CD14-positive monocyte (primary cell): ENCODE measurements at regions not wholly inside any gene's neighbourhood (a gene's known extent, or its start where the extent isn't known, plus 50 kb on each side); places are given as distances from the start of the nearest gene placed in this dataset.

Experiments used
- DNase-seq, 3 donors: peaks; one replicate each; pipeline ENCODE4 v3.0.0-alpha.2; 2011 to 2022
- H2AFZ ChIP-seq: 2 replicates; pipeline ENCODE4 v1.6.0; 2012; ENCODE audit warnings: mild to moderate bottlenecking, low read depth, low read length, inconsistent platforms; ENCODE audit not compliant: insufficient read depth, poor library complexity, severe bottlenecking
- H3K27ac ChIP-seq, 2 donors: 1 replicate in 1 of 2; 2 replicates in 1 of 2; pipeline ENCODE4 v1.5.1; 2012 to 2013; ENCODE audit warnings: low read length in 2 of 2, control low read depth in 1 of 2, inconsistent platforms in 1 of 2, low read depth in 1 of 2, mild to moderate bottlenecking in 1 of 2
- H3K27me3 ChIP-seq, 2 donors: one replicate each; pipeline versions ENCODE4 v1.6.0 to v1.6.1; 2011 to 2013; ENCODE audit warnings: low read length in 2 of 2; ENCODE audit not compliant: control insufficient read depth in 2 of 2, insufficient read depth in 2 of 2
- H3K36me3 ChIP-seq, 2 donors: replicated peaks in 1 of 2; 1 replicate in 1 of 2; 2 replicates in 1 of 2; pipeline versions ENCODE4 v1.5.1 to v1.6.1; 2012 to 2013; ENCODE audit warnings: low read length in 2 of 2, control low read depth in 1 of 2, inconsistent platforms in 1 of 2, mild to moderate bottlenecking in 1 of 2; ENCODE audit not compliant: insufficient read depth in 2 of 2, control insufficient read depth in 1 of 2
- H3K4me1 ChIP-seq, 2 donors: 1 replicate in 1 of 2; 2 replicates in 1 of 2; pipeline versions ENCODE4 v1.5.1 to v1.6.1; 2012 to 2013; ENCODE audit warnings: low read length in 2 of 2, control low read depth in 1 of 2, inconsistent platforms in 1 of 2, mild to moderate bottlenecking in 1 of 2, moderate library complexity in 1 of 2; ENCODE audit not compliant: insufficient read depth in 2 of 2, control insufficient read depth in 1 of 2
- H3K4me2 ChIP-seq: replicated peaks from 2 replicates; pipeline ENCODE3; 2012; ENCODE audit warnings: low read length, moderate library complexity, mild to moderate bottlenecking; ENCODE audit not compliant: poor library complexity, severe bottlenecking; ENCODE audit errors: extremely low read depth
- H3K4me3 ChIP-seq, 3 experiments: fragments of 200-600 bp in 1 of 3; sonication (generic) in 1 of 3; replicated peaks in 1 of 3; 1 replicate in 2 of 3; 2 replicates in 1 of 3; pipeline ENCODE4 v1.5.1; 2011 to 2013; ENCODE audit warnings: low read length in 3 of 3, mild to moderate bottlenecking in 3 of 3, control low read depth in 2 of 3, low read depth in 2 of 3, inconsistent platforms in 1 of 3, moderate library complexity in 1 of 3
- H3K79me2 ChIP-seq: 2 replicates; pipeline ENCODE4 v1.6.0; 2012; ENCODE audit warnings: mild to moderate bottlenecking, control low read depth, inconsistent platforms, low read length, moderate library complexity; ENCODE audit not compliant: insufficient read depth
- H3K9ac ChIP-seq: 2 replicates; pipeline ENCODE4 v1.6.0; 2017; ENCODE audit warnings: low read length, mild to moderate bottlenecking; ENCODE audit not compliant: insufficient read depth, poor library complexity, severe bottlenecking
- H3K9me3 ChIP-seq, 2 donors: replicated peaks in 1 of 2; 1 replicate in 1 of 2; 2 replicates in 1 of 2; pipeline versions ENCODE4 v1.5.1 to v1.6.1; 2012 to 2013; ENCODE audit warnings: low read length in 2 of 2, control low read depth in 1 of 2; ENCODE audit not compliant: control insufficient read depth in 1 of 2, insufficient read depth in 1 of 2
- H4K20me1 ChIP-seq: 2 replicates; pipeline ENCODE4 v1.6.0; 2012; ENCODE audit warnings: mild to moderate bottlenecking, low read length, control low read depth, moderate library complexity; ENCODE audit not compliant: insufficient read depth
- H3K27ac Mint-ChIP-seq, 7 donors: one replicate each; pipeline ENCODE4 v1.8.0; 2020; ENCODE audit warnings: mild to moderate bottlenecking in 7 of 7, mixed read lengths in 7 of 7, moderate library complexity in 6 of 7, inconsistent platforms in 2 of 7
- H3K27me3 Mint-ChIP-seq, 3 donors: one replicate each; pipeline ENCODE4 v1.8.0; 2021 to 2022; ENCODE audit warnings: low read depth in 3 of 3, mild to moderate bottlenecking in 3 of 3, mixed read lengths in 3 of 3, moderate library complexity in 3 of 3, inconsistent platforms in 1 of 3
- H3K36me3 Mint-ChIP-seq, 2 donors: one replicate each; pipeline ENCODE4 v1.8.0; 2020; ENCODE audit warnings: mixed read lengths in 2 of 2, inconsistent platforms in 1 of 2, mild to moderate bottlenecking in 1 of 2
- H3K4me1 Mint-ChIP-seq: one replicate; pipeline ENCODE4 v1.8.0; 2020; ENCODE audit warnings: mild to moderate bottlenecking, mixed read lengths
- H3K4me3 Mint-ChIP-seq, 2 donors: one replicate each; pipeline ENCODE4 v1.8.0; 2020; ENCODE audit warnings: mild to moderate bottlenecking in 2 of 2, mixed read lengths in 2 of 2, moderate library complexity in 1 of 2
- H3K9me3 Mint-ChIP-seq, 7 donors: one replicate each; pipeline ENCODE4 v1.8.0; 2020 to 2022; ENCODE audit warnings: mixed read lengths in 7 of 7, mild to moderate bottlenecking in 6 of 7, moderate library complexity in 6 of 7, inconsistent platforms in 2 of 7
- CTCF ChIP-seq: fragments of 200-600 bp; IDR thresholded peaks from one replicate; pipeline ENCODE4 v1.8.0; 2022; ENCODE audit warnings: antibody characterized with exemption, mild to moderate bottlenecking
- WGBS: methylation state at CpG from one replicate; pipeline ENCODE4 v1.1.5; 2013; ENCODE audit warnings: missing lambda C conversion rate; ENCODE audit not compliant: insufficient coverage; 5-methylcytosine and 5-hydroxymethylcytosine counted together
- intact Hi-C, 2 donors: fragments of 100-400 bp; cut with micrococcal nuclease; formaldehyde crosslinking; loops; one replicate each; pipeline versions ENCODE4 v1.15.0 to v1.15.1; 2023

GRCh38 chr16:58807276-58807675, 73.2 kb upstream of the GOT2 start:
- TF ChIP-seq CTCF, result no peak
- H3K4me3 Mint-ChIP-seq, result no peak overlapping the region
- Histone ChIP-seq H3K4me1 (no peaks in the 10 kb centered on the region), H3K27me3 (no peaks in the 10 kb centered on the region), H4K20me1 (no peaks in the 10 kb centered on the region), H3K4me2 (no peak overlapping the region), H3K27ac (no peak overlapping the region), H3K9me3 (peaks cover 3 to 8% of the 10 kb centered on the region in 2 donors), H3K9ac (no peak overlapping the region), H3K4me3 (no peak overlapping the region), H3K36me3 (no peaks in the 10 kb centered on the region), H3K79me2 (no peaks in the 10 kb centered on the region), H2AFZ (no peak overlapping the region)
- peaks cover 0 to 2% (median 0%) of the 10 kb centered on the region in 3 donors for H3K27me3 Mint-ChIP-seq
- H3K36me3 Mint-ChIP-seq, result no peaks in the 10 kb centered on the region
- H3K27ac Mint-ChIP-seq, result no peak overlapping the region
- H3K9me3 Mint-ChIP-seq, result peaks cover 4 to 15% (median 7%) of the 10 kb centered on the region in 7 donors
- no peaks in the 10 kb centered on the region for H3K4me1 Mint-ChIP-seq
- intact Hi-C loops, result no loop called here
- DNase-seq, result no peak

- Mint-ChIP-seq H3K27ac (no peak overlapping the region), H3K4me3 (no peak overlapping the region), H3K36me3 (no peaks in the 10 kb centered on the region), H3K4me1 (no peaks in the 10 kb centered on the region), H3K9me3 (peaks cover 5 to 30% (median 11%) of the 10 kb centered on the region in 7 donors), H3K27me3 (peaks cover 0 to 6% (median 2%) of the 10 kb centered on the region in 3 donors)
- peaks cover 9 to 10% of the 10 kb centered on the region in 2 donors for H3K9me3 ChIP-seq
- H3K4me1 ChIP-seq, result no peaks in the 10 kb centered on the region
- H3K27ac ChIP-seq, result no peak overlapping the region
- no peaks in the 10 kb centered on the region for H4K20me1 ChIP-seq
- TF ChIP-seq CTCF, result no peak
- intact Hi-C loops, result no loop called here
- no peaks in the 10 kb centered on the region for H3K36me3 ChIP-seq
- no peaks in the 10 kb centered on the region for H3K79me2 ChIP-seq
- H3K9ac ChIP-seq, result no peak overlapping the region
- H3K4me3 ChIP-seq, result no peak overlapping the region
- no peak overlapping the region for H3K4me2 ChIP-seq
- H3K27me3 ChIP-seq, result no peaks in the 10 kb centered on the region
- no CpG with 5 or more reads among the region's 1 CpG for WGBS
- H2AFZ ChIP-seq, result no peak overlapping the region
- DNase-seq, result no peak
Observed at GRCh38 chr16:58801838-58802237, 67.7 kb upstream of the GOT2 start.
